ENCODE measurements at regions not wholly inside any gene's neighbourhood (a gene's known extent, or its start where the extent isn't known, plus 50 kb on each side); places are given as distances from the start of the nearest gene placed in this dataset.

GRCh38 chr6:141688916-141689315, 443.8 kb upstream of the GJE1 start:
- peaks cover 4% of the 10 kb centered on the region for H3K27me3 Mint-ChIP-seq
- H3K9me3 Mint-ChIP-seq: peaks cover 0 to 4% (median 0%) of the 10 kb centered on the region in 7 donors
- no peaks in the 10 kb centered on the region for H3K36me3 Mint-ChIP-seq
- H3K4me3 Mint-ChIP-seq: no peak overlapping the region
- Histone ChIP-seq H3K27me3 (ENCODE audit: control insufficient read depth, insufficient read depth, low read length) (no peaks in the 10 kb centered on the region), H3K4me1 (ENCODE audit: control insufficient read depth, insufficient read depth, low read length, poor library complexity, severe bottlenecking) (no peaks in the 10 kb centered on the region), H3K36me3 (ENCODE audit: control insufficient read depth, insufficient read depth, low read length) (no peaks in the 10 kb centered on the region), H3K27ac (ENCODE audit: insufficient read depth, low read length, poor library complexity, severe bottlenecking) (no peak overlapping the region), H3K9me3 (ENCODE audit: control insufficient read depth in 2 of 2, low read length in 2 of 2) (no peaks in the 10 kb centered on the region), H3K4me3 (ENCODE audit: low read depth, low read length) (no peak overlapping the region)
- ATAC-seq (ENCODE audit: low read depth in 2 of 2) (no peak), DNase-seq (no peak)
- no peaks in the 10 kb centered on the region for H3K4me1 Mint-ChIP-seq
- H3K27ac Mint-ChIP-seq: no peak overlapping the region

DNA sequence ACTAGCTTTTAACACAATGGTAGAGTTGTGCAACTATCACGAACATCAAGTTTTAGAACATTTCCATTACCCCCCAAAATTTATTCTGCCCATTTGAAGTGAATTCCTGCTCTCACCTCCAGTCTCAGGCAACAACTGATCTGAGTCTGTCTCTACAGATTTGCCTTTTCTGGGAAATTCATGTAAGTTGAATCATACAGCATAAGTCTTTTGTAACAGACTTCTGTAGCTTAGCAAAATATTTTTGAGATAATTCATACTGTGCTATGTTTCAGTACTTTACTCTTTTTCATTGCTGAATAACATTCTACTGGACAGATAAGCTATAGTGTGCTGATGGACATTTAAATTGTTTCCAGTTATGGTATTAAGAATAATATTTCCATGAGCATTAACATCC, 447.3 kb upstream of the GJE1 start:
- Histone ChIP-seq H3K36me3 (ENCODE audit: control insufficient read depth, insufficient read depth, low read length) (no peaks in the 10 kb centered on the region), H3K4me3 (ENCODE audit: low read depth, low read length) (no peak overlapping the region), H3K27ac (ENCODE audit: insufficient read depth, low read length, poor library complexity, severe bottlenecking) (no peak overlapping the region), H3K9me3 (ENCODE audit: control insufficient read depth in 2 of 2, low read length in 2 of 2) (no peaks in the 10 kb centered on the region), H3K4me1 (ENCODE audit: control insufficient read depth, insufficient read depth, low read length, poor library complexity, severe bottlenecking) (no peaks in the 10 kb centered on the region), H3K27me3 (ENCODE audit: control insufficient read depth, insufficient read depth, low read length) (no peaks in the 10 kb centered on the region)
- Mint-ChIP-seq H3K4me1 (no peaks in the 10 kb centered on the region), H3K27me3 (peaks cover 4% of the 10 kb centered on the region), H3K9me3 (peaks cover 0 to 4% (median 0%) of the 10 kb centered on the region in 7 donors), H3K36me3 (no peaks in the 10 kb centered on the region), H3K27ac (no peak overlapping the region), H3K4me3 (no peak overlapping the region)
- no peak for DNase-seq
- ATAC-seq (ENCODE audit: low read depth in 2 of 2): no peak

- no peak overlapping the region for H3K4me3 ChIP-seq (ENCODE audit: low read depth, low read length)
- Mint-ChIP-seq H3K36me3 (no peaks in the 10 kb centered on the region), H3K27me3 (no peaks in the 10 kb centered on the region), H3K27ac (no peak overlapping the region), H3K9me3 (peaks cover 0 to 2% (median 0%) of the 10 kb centered on the region in 7 donors), H3K4me1 (peaks cover 0 to 5% (median under 1%) of the 10 kb centered on the region in 4 donors), H3K4me3 (no peak overlapping the region)
- H3K27ac ChIP-seq (ENCODE audit: insufficient read depth, low read length, poor library complexity, severe bottlenecking): no peak overlapping the region
- no peaks in the 10 kb centered on the region for H3K9me3 ChIP-seq (ENCODE audit: control insufficient read depth in 2 of 2, low read length in 2 of 2)
- H3K27me3 ChIP-seq (ENCODE audit: control insufficient read depth, insufficient read depth, low read length): no peaks in the 10 kb centered on the region
- H3K4me1 ChIP-seq (ENCODE audit: control insufficient read depth, insufficient read depth, low read length, poor library complexity, severe bottlenecking): no peaks in the 10 kb centered on the region
- ATAC-seq (ENCODE audit: low read depth in 2 of 2): no peak
- no peaks in the 10 kb centered on the region for H3K36me3 ChIP-seq (ENCODE audit: control insufficient read depth, insufficient read depth, low read length)
- no peak for DNase-seq
Observed at GRCh38 chr6:141682391-141682790, 450.3 kb upstream of the GJE1 start.

DNA sequence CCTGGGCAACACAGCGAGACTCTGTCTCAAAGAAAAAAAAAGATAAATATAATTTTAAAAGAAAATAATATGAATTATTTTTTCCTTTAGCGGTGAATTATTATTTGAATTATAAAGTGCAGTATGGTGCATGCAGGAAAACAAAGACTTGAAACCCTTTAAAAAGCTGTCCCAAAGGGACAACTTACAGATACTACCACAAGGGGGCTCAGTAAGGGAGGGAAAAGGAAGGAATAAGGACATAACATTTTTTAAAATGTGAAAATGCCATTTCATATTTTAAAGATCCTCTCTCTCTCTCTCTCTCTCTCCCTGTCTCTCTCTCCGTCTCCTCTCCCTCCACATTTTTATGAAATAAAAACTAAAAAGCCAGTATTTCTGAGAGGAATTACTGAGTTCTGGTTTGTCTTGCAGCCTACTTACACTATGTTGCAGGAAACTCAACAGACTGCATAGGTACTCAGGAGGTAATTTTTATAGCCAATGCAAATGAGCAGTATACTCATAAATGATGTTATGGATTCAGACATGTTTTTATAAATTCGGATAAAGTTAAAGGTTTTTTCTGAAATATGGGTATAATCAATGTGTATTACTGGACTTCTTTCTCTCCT, 455.0 kb upstream of the GJE1 start:
- Histone ChIP-seq H3K27ac (ENCODE audit: insufficient read depth, low read length, poor library complexity, severe bottlenecking) (no peak overlapping the region), H3K36me3 (ENCODE audit: control insufficient read depth, insufficient read depth, low read length) (no peaks in the 10 kb centered on the region), H3K4me1 (ENCODE audit: control insufficient read depth, insufficient read depth, low read length, poor library complexity, severe bottlenecking) (no peaks in the 10 kb centered on the region), H3K9me3 (ENCODE audit: control insufficient read depth in 2 of 2, low read length in 2 of 2) (no peaks in the 10 kb centered on the region), H3K4me3 (ENCODE audit: low read depth, low read length) (no peak overlapping the region), H3K27me3 (ENCODE audit: control insufficient read depth, insufficient read depth, low read length) (no peaks in the 10 kb centered on the region)
- H3K27me3 Mint-ChIP-seq: no peaks in the 10 kb centered on the region
- H3K36me3 Mint-ChIP-seq: no peaks in the 10 kb centered on the region
- peak in 2 of 3 donors; percentile 26 to 30 for DNase-seq
- H3K9me3 Mint-ChIP-seq: no peaks in the 10 kb centered on the region
- no peak for ATAC-seq (ENCODE audit: low read depth in 2 of 2)
- H3K27ac Mint-ChIP-seq: no peak overlapping the region
- peak overlapping the region in 1 of 4 donors; percentile 38 for H3K4me3 Mint-ChIP-seq
- peaks cover 0 to 5% (median under 1%) of the 10 kb centered on the region in 4 donors for H3K4me1 Mint-ChIP-seq

DNA sequence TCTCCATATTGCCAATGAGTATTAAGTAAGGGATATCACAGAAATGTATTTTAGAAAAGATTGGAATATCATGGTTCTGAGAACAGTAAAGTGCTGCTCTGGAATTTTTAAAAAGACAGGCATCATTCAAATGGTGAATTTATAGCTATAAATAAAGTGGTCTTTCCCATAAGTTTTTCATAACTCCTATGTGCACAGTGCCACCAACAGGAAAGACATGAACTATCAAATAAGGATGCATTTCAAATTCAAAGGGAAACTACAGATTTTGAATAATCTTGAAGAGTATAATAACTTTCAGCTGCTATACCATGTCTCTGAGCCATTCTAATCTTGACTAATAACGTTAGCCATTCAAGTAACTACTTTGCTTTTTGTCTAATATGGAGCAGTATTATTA, 456.8 kb upstream of the GJE1 start:
- Histone ChIP-seq H3K4me3 (ENCODE audit: low read depth, low read length) (no peak overlapping the region), H3K9me3 (ENCODE audit: control insufficient read depth in 2 of 2, low read length in 2 of 2) (no peaks in the 10 kb centered on the region), H3K27me3 (ENCODE audit: control insufficient read depth, insufficient read depth, low read length) (no peaks in the 10 kb centered on the region), H3K4me1 (ENCODE audit: control insufficient read depth, insufficient read depth, low read length, poor library complexity, severe bottlenecking) (no peaks in the 10 kb centered on the region), H3K27ac (ENCODE audit: insufficient read depth, low read length, poor library complexity, severe bottlenecking) (no peak overlapping the region), H3K36me3 (ENCODE audit: control insufficient read depth, insufficient read depth, low read length) (no peaks in the 10 kb centered on the region)
- H3K36me3 Mint-ChIP-seq: no peaks in the 10 kb centered on the region
- H3K27ac Mint-ChIP-seq: no peak overlapping the region
- H3K4me1 Mint-ChIP-seq: peaks cover 0 to 5% (median under 1%) of the 10 kb centered on the region in 4 donors
- H3K27me3 Mint-ChIP-seq: no peaks in the 10 kb centered on the region
- no peak for DNase-seq
- ATAC-seq (ENCODE audit: low read depth in 2 of 2): no peak
- no peaks in the 10 kb centered on the region for H3K9me3 Mint-ChIP-seq
- H3K4me3 Mint-ChIP-seq: no peak overlapping the region

- ATAC-seq (ENCODE audit: low read depth in 2 of 2): no peak
- peaks cover 8% of the 10 kb centered on the region for H3K27me3 Mint-ChIP-seq
- no peaks in the 10 kb centered on the region for H3K27me3 ChIP-seq (ENCODE audit: control insufficient read depth, insufficient read depth, low read length)
- H3K4me3 ChIP-seq (ENCODE audit: low read depth, low read length): no peak overlapping the region
- DNase-seq: no peak
- no peak overlapping the region for H3K27ac ChIP-seq (ENCODE audit: insufficient read depth, low read length, poor library complexity, severe bottlenecking)
- H3K9me3 Mint-ChIP-seq: no peaks in the 10 kb centered on the region
- H3K4me3 Mint-ChIP-seq: no peak overlapping the region
- H3K36me3 ChIP-seq (ENCODE audit: control insufficient read depth, insufficient read depth, low read length): no peaks in the 10 kb centered on the region
- no peaks in the 10 kb centered on the region for H3K4me1 ChIP-seq (ENCODE audit: control insufficient read depth, insufficient read depth, low read length, poor library complexity, severe bottlenecking)
- no peak overlapping the region for H3K27ac Mint-ChIP-seq
- H3K4me1 Mint-ChIP-seq: no peaks in the 10 kb centered on the region
- H3K9me3 ChIP-seq (ENCODE audit: control insufficient read depth in 2 of 2, low read length in 2 of 2): no peaks in the 10 kb centered on the region
- no peaks in the 10 kb centered on the region for H3K36me3 Mint-ChIP-seq
Observed at GRCh38 chr6:141669141-141669540, 463.6 kb upstream of the GJE1 start.

GRCh38 chr6:141667580-141668309, 465.0 kb upstream of the GJE1 start:
- Mint-ChIP-seq H3K4me3 (no peak overlapping the region), H3K9me3 (no peaks in the 10 kb centered on the region)

GRCh38 chr6:141666187-141666586, 466.5 kb upstream of the GJE1 start:
- no peak for DNase-seq
- Mint-ChIP-seq H3K36me3 (no peaks in the 10 kb centered on the region), H3K27ac (no peak overlapping the region), H3K27me3 (peaks cover 8% of the 10 kb centered on the region), H3K4me3 (no peak overlapping the region), H3K9me3 (no peaks in the 10 kb centered on the region), H3K4me1 (no peaks in the 10 kb centered on the region)
- no peaks in the 10 kb centered on the region for H3K27me3 ChIP-seq (ENCODE audit: control insufficient read depth, insufficient read depth, low read length)
- ATAC-seq (ENCODE audit: low read depth in 2 of 2): no peak
- no peak overlapping the region for H3K27ac ChIP-seq (ENCODE audit: insufficient read depth, low read length, poor library complexity, severe bottlenecking)
- H3K36me3 ChIP-seq (ENCODE audit: control insufficient read depth, insufficient read depth, low read length): no peaks in the 10 kb centered on the region
- H3K4me1 ChIP-seq (ENCODE audit: control insufficient read depth, insufficient read depth, low read length, poor library complexity, severe bottlenecking): no peaks in the 10 kb centered on the region
- H3K9me3 ChIP-seq (ENCODE audit: control insufficient read depth in 2 of 2, low read length in 2 of 2): no peaks in the 10 kb centered on the region
- no peak overlapping the region for H3K4me3 ChIP-seq (ENCODE audit: low read depth, low read length)

More at GRCh38 chr6:141667580-141668309, 465.0 kb upstream of the GJE1 start:
- Mint-ChIP-seq H3K27ac (no peak overlapping the region), H3K4me1 (no peaks in the 10 kb centered on the region), H3K36me3 (no peaks in the 10 kb centered on the region), H3K27me3 (peaks cover 8% of the 10 kb centered on the region)
- H3K27me3 ChIP-seq (ENCODE audit: control insufficient read depth, insufficient read depth, low read length): no peaks in the 10 kb centered on the region
- no peaks in the 10 kb centered on the region for H3K36me3 ChIP-seq (ENCODE audit: control insufficient read depth, insufficient read depth, low read length)
- H3K4me1 ChIP-seq (ENCODE audit: control insufficient read depth, insufficient read depth, low read length, poor library complexity, severe bottlenecking): no peaks in the 10 kb centered on the region
- ATAC-seq (ENCODE audit: low read depth in 2 of 2) (no peak), DNase-seq (no peak)
- H3K27ac ChIP-seq (ENCODE audit: insufficient read depth, low read length, poor library complexity, severe bottlenecking): no peak overlapping the region
- H3K4me3 ChIP-seq (ENCODE audit: low read depth, low read length): no peak overlapping the region
- H3K9me3 ChIP-seq (ENCODE audit: control insufficient read depth in 2 of 2, low read length in 2 of 2): no peaks in the 10 kb centered on the region

All from CD4-positive, CD25-positive, alpha-beta regulatory T cell (primary cell).